LNCAP (cell line): ENCODE measurements at regions not wholly inside any gene's neighbourhood (a gene's known extent, or its start where the extent isn't known, plus 50 kb on each side); places are given as distances from the start of the nearest gene placed in this dataset.

Source experiments
- CTCF ChIP-seq: fragments of 450-650 bp; IDR thresholded peaks from 2 replicates; pipeline ENCODE4 v1.5.1; 2017; ENCODE audit warnings: mild to moderate bottlenecking

- no peak for TF ChIP-seq CTCF
Measured at GRCh38 chr14:71765505-71765904, 166.7 kb upstream of the RGS6 start.

- TF ChIP-seq CTCF: no peak
Measured at GRCh38 chr14:71770431-71770830, 161.8 kb upstream of the RGS6 start.

GRCh38 chr14:71773898-71774481 lies 158.2 kb upstream of the RGS6 start:
- TF ChIP-seq CTCF: no peak

- TF ChIP-seq CTCF: no peak
Measured at GRCh38 chr14:71776471-71777360, 155.5 kb upstream of the RGS6 start.

DNA sequence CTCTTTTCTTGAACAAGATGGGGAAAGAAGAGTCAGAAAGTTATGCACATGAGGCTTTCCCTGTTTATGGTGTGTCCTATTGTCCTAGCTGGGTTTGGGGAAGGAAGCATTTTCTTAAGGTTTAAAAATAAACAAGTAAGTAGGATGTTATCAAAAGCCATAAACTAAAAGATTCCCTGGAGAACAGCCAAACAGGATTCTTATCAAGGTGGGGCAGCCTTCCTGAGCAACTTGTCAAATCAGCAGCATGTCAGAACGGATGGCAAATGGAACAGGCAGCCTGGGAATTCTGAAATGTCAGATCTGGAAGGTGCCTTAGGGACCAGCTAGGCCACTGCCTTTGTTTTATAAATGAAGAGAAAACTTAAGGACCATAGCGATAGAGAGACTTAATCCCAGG lies 152.2 kb upstream of the RGS6 start:
- no peak for TF ChIP-seq CTCF

DNA sequence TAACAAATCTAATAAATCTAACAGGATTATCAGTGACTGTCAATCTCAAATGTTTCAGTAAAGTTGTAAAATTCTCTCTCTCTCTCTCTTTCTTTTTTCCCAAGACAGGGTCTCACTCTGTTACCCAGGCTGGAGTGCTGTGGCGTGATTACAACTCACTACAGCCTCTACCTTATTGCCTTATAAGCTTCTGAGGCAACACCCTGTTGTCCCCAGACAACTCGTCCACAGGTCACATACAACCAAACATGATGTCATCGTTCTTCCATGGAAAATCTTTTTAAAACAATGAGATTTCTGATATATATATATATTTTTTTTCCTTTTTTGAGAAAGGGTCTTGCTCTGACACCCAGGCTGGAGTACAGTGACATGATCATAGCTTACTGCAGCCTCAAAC lies 151.4 kb upstream of the RGS6 start:
- no peak for TF ChIP-seq CTCF

DNA sequence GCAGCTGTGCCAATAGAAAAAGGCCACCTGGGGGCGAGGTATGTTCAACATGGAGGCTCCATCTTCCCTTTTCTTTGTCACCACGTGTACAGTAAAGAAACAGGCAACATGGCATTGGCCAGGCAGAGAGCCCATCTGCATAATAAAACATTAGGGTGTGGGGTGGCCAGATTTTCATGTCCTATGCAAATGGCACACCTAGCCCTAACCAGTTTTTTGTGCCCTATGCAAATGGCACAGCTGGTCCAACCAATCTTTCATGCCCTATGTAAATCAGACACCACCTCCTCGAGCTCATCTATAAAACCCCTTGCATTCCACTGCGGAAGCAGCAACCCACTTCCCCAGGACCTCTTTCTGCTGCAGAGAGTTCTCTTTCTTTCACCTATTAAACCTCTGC lies 149.1 kb upstream of the RGS6 start:
- TF ChIP-seq CTCF: no peak
